WTC11 (cell line): ENCODE measurements at regions not wholly inside any gene's neighbourhood (a gene's known extent, or its start where the extent isn't known, plus 50 kb on each side); places are given as distances from the start of the nearest gene placed in this dataset.

ENCODE experiments used
- HMGXB4 ChIP-seq: sonication (generic); formaldehyde crosslinking; IDR thresholded peaks from 2 replicates; pipeline ENCODE4 v1.8.1; 2023; ENCODE audit warnings: mild to moderate bottlenecking, moderate library complexity, missing genetic modification reagents
- JAZF1 ChIP-seq: fragments of 250-450 bp; sonication (Bioruptor Pico); IDR thresholded peaks from 2 replicates; pipeline ENCODE4 v1.9.0; 2021; ENCODE audit warnings: moderate library complexity, mild to moderate bottlenecking, inconsistent platforms

- TF ChIP-seq HMGXB4 (CRISPR knock-in tag) (no peak), JAZF1 (CRISPR knock-in tag) (no peak)
Observed at GRCh38 chr7:20482071-20482470, 133.4 kb upstream of the ABCB5 start.
